ENCODE measurements at regions not wholly inside any gene's neighbourhood (a gene's known extent, or its start where the extent isn't known, plus 50 kb on each side); places are given as distances from the start of the nearest gene placed in this dataset.

DNA sequence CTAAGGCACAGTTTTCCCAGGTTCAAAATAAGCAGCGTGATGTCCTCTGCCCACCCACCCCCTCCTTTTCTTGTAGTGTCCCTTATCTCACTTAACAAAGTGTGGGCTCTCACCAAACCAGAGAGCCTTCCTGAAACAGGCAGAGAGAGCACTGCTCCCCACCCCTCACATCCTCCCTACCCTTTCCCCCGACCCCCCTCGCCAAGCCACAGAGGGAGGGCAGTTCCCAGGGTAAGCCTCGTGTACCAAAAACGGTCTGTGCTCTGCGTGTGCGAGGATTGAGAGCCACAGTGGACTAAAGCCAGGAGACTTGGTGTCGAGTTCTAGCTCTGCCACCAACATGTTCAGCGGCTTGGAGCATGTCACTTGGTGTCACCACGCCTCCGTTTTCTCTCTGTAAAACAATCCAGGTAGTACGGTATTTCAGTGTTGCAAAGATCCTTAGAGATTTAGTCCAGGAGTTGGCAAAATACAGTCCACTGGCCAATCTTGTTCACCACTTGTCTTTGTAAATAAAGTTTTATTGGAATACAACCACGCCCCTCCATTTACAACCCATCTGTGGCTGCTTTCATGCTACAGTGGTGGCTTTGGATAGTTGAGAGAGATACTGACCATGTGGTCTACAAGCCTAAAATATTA, 249.9 kb downstream of the OPA1 start:
- in situ Hi-C loops (cut with HindIII; ENCODE audit: low sequenced_read_pairs) = no loop called here
- TF ChIP-seq, protein P1, sequence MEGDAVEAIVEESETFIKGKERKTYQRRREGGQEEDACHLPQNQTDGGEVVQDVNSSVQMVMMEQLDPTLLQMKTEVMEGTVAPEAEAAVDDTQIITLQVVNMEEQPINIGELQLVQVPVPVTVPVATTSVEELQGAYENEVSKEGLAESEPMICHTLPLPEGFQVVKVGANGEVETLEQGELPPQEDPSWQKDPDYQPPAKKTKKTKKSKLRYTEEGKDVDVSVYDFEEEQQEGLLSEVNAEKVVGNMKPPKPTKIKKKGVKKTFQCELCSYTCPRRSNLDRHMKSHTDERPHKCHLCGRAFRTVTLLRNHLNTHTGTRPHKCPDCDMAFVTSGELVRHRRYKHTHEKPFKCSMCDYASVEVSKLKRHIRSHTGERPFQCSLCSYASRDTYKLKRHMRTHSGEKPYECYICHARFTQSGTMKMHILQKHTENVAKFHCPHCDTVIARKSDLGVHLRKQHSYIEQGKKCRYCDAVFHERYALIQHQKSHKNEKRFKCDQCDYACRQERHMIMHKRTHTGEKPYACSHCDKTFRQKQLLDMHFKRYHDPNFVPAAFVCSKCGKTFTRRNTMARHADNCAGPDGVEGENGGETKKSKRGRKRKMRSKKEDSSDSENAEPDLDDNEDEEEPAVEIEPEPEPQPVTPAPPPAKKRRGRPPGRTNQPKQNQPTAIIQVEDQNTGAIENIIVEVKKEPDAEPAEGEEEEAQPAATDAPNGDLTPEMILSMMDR (IDR thresholded peaks at IDR 0.05; ENCODE audit: low read depth, low read length) = no peak
- no peak for DNase-seq (ENCODE audit: low read depth, low spot score)
- H3K4me3 ChIP-seq (ENCODE audit: low read depth, low read length) = no peak overlapping the region

DNA sequence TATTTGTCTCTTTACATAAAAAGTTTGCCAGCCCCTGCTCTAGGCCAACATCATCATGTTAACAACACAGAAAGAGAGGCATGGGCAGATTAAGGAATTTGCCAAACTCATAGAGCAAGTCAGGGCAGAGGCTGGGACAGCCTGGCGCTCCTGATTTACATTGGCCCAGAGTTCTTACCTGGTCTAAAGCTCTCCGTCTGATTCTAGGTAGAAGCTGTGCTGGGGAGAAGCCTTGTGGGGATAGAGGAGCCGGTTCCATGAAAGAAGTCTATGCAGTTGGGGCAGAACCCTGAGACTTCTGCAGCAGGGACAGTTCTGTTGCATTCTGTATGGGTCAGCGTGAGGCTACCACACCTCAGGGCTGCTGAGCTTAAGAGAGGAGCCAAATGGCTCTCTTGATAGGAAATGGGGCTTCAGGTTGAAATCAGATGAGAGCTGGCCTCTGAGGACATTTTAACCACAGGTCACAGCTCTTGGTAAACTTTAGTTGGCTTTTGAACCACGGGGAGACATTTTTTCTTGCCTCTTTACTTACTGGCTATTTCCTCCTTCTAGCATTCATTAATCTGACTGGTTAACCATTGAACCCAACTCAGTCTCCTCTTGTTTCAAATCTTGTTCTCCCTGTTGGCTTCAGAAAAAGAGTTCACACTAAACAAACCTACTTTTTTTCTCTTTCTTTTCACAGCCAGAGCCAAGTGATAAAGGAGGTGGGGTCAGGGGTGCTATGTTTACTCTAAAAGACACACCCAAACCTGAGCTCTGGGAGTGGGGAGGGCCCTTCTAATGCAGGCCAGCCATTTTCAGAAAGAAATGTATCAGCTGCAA, 250.7 kb downstream of the OPA1 start:
- no peak for DNase-seq (ENCODE audit: low read depth, low spot score)
- H3K4me3 ChIP-seq (ENCODE audit: low read depth, low read length) = no peak overlapping the region
- TF ChIP-seq, protein P1 (IDR thresholded peaks at IDR 0.05; ENCODE audit: low read depth, low read length) = no peak
- in situ Hi-C loops (cut with HindIII; ENCODE audit: low sequenced_read_pairs) = no loop called here

DNA sequence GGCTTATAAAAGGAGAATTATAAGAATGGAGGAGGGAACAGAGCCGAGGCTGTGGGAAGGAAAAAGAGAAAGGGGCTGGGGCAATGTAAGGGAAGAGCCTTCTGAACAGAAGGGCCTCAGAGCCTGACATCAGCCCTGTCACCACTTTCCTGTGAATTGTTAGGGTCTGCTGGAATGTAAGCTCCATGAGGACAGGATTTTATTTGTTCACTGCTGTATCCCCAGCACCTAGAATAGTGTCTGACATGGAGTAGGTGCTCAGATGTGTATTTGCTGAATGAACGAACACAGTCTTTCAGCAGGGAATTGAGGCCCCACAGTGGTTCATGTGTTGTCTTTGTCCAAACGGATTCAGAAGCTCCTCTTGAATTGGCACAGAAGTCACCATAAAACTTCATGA, 251.5 kb downstream of the OPA1 start:
- in situ Hi-C loops (cut with HindIII; ENCODE audit: low sequenced_read_pairs) = no loop called here
- H3K4me3 ChIP-seq (ENCODE audit: low read depth, low read length) = no peak overlapping the region
- TF ChIP-seq, protein P1 (IDR thresholded peaks at IDR 0.05; ENCODE audit: low read depth, low read length) = no peak
- no peak for DNase-seq (ENCODE audit: low read depth, low spot score)

DNA sequence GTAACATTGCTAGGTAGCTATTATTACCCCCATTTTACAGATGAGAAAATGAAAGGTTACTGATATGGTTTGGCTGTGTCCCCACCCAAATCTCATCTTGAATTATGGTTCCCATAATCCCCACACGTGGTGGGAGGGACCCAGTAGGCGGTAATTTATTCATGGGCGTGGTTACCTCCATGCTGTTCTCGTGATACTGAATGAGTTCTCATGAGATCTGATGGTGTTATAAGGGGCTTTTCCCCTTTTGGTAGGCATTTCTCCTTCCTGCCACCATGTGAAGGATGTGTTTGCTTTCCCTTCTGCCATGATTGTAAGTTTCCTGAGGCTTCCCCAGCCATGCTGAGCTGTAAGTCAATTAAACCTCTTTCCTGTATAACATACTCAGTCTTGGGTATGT, 252.1 kb downstream of the OPA1 start:
- TF ChIP-seq, protein P1 (IDR thresholded peaks at IDR 0.05; ENCODE audit: low read depth, low read length) = no peak
- H3K4me3 ChIP-seq (ENCODE audit: low read depth, low read length) = no peak overlapping the region
- in situ Hi-C loops (cut with HindIII; ENCODE audit: low sequenced_read_pairs) = no loop called here
- no peak for DNase-seq (ENCODE audit: low read depth, low spot score)

DNA sequence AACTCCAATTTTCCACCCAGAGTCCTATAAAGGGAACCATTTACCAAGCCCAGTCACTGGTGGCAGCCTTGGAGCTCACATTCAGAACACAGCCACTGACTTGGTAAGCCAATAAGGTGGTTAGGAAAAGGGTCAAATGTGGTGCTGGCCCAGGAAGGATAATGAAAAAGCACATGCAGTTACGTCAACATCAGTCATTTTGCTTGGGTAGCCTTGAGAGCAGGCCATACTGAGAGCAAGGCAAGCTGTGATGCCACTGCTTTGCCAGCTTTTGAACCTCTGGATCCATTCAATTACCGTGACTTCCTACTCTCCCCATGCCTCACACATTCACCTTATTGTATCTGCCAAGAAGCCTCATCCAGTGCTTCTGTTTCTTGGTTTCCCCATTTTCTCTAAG, 253.6 kb downstream of the OPA1 start:
- H3K4me3 ChIP-seq (ENCODE audit: low read depth, low read length) = no peak overlapping the region
- TF ChIP-seq, protein P1 (IDR thresholded peaks at IDR 0.05; ENCODE audit: low read depth, low read length) = no peak
- no peak for DNase-seq (ENCODE audit: low read depth, low spot score)
- in situ Hi-C loops (cut with HindIII; ENCODE audit: low sequenced_read_pairs) = no loop called here

DNA sequence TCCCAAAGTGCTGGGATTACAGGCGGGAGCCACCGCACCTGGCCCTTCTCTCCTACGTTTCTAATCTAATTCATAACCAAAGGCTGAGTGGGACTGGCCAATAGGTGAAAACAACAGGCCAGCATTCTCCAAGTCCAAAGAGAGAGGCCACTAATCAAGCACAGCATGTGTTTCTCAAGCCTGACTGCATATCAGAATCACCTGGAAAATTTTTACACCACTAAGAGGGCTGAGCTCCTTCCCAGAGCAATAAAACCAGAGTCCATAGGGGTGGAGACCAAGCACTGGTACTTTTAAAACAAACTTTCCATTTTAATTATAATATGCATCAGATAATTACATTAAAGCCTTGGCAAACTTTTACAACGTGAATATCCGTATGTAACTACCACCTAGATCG, 254.4 kb downstream of the OPA1 start:
- in situ Hi-C loops (cut with HindIII; ENCODE audit: low sequenced_read_pairs) = no loop called here
- DNase-seq (ENCODE audit: low read depth, low spot score) = no peak
- no peak overlapping the region for H3K4me3 ChIP-seq (ENCODE audit: low read depth, low read length)
- TF ChIP-seq, protein P1 (IDR thresholded peaks at IDR 0.05; ENCODE audit: low read depth, low read length) = no peak

All from astrocyte of the spinal cord (primary cell).